HepG2 (cell line): ENCODE measurements at regions not wholly inside any gene's neighbourhood (a gene's known extent, or its start where the extent isn't known, plus 50 kb on each side); places are given as distances from the start of the nearest gene placed in this dataset.
A peak's percentile ranks its signal among the peaks of the same experiment; 100 is the strongest.

Experiments used
- AKAP8 ChIP-seq: sonication (generic); formaldehyde crosslinking; IDR thresholded peaks from 2 replicates; pipeline ENCODE4 v1.5.1; 2020; ENCODE audit warnings: mild to moderate bottlenecking, missing genetic modification reagents
- ARNT2 ChIP-seq: sonication (generic); formaldehyde crosslinking; IDR thresholded peaks from 2 replicates; pipeline ENCODE4 v1.8.0; 2022; ENCODE audit warnings: mild to moderate bottlenecking, low read depth, missing genetic modification reagents, moderate library complexity
- BRCA1 ChIP-seq: sonication (generic); formaldehyde crosslinking; IDR thresholded peaks from 2 replicates; pipeline ENCODE4 v1.4.0; 2020; ENCODE audit warnings: missing genetic modification reagents
- DNMT3B ChIP-seq: conservative IDR thresholded peaks from 2 replicates; pipeline ENCODE4 v1.6.1; 2016; ENCODE audit warnings: missing biosample characterization, control low read depth
- EP300 ChIP-seq, 3 experiments: sonication (generic) in 1 of 3; formaldehyde crosslinking in 1 of 3; IDR thresholded peaks; 2 replicates each; pipeline versions ENCODE4 v1.5.1 to v1.6.1; 2011 to 2020; ENCODE audit warnings: low read depth in 2 of 3, low read length in 2 of 3, borderline replicate concordance in 1 of 3, improper control_type of control experiment in 1 of 3, mild to moderate bottlenecking in 1 of 3, missing genetic modification reagents in 1 of 3, moderate library complexity in 1 of 3
- FOXO4 ChIP-seq: sonication (generic); formaldehyde crosslinking; conservative IDR thresholded peaks from 2 replicates; pipeline ENCODE4 v1.8.1; 2023; ENCODE audit warnings: missing genetic modification reagents
- HOXA7 ChIP-seq: sonication (generic); formaldehyde crosslinking; IDR thresholded peaks from 2 replicates; pipeline ENCODE4 v1.8.1; 2022; ENCODE audit warnings: mild to moderate bottlenecking, missing genetic modification reagents, moderate library complexity
- KAT8 ChIP-seq: IDR thresholded peaks from 2 replicates; pipeline ENCODE4 v1.6.1; 2016; ENCODE audit warnings: missing genetic modification reagents, missing compliant biosample characterization
- MTF1 ChIP-seq: sonication (generic); formaldehyde crosslinking; IDR thresholded peaks from 2 replicates; pipeline ENCODE4 v1.5.0; 2020; ENCODE audit warnings: missing genetic modification reagents
- NONO ChIP-seq, 2 experiments: fragments of 450-650 bp in 1 of 2; sonication (generic) in 1 of 2; formaldehyde crosslinking in 1 of 2; IDR thresholded peaks in 1 of 2; conservative IDR thresholded peaks in 1 of 2; 2 replicates each; pipeline versions ENCODE4 v1.6.1 to v1.8.0; 2017 to 2022; ENCODE audit warnings: mild to moderate bottlenecking in 1 of 2, missing genetic modification reagents in 1 of 2, moderate library complexity in 1 of 2
- PAF1 ChIP-seq: IDR thresholded peaks from 2 replicates; pipeline ENCODE4 v1.6.1; 2016; ENCODE audit warnings: missing genetic modification reagents, missing compliant biosample characterization
- PRMT3 ChIP-seq: sonication (generic); formaldehyde crosslinking; IDR thresholded peaks from 2 replicates; pipeline ENCODE4 v1.8.1; 2022; ENCODE audit warnings: low read depth, mild to moderate bottlenecking, moderate library complexity, missing genetic modification reagents, borderline replicate concordance
- SIX4 ChIP-seq: sonication (generic); formaldehyde crosslinking; IDR thresholded peaks from 2 replicates; pipeline ENCODE4 v1.4.0; 2020; ENCODE audit warnings: missing genetic modification reagents
- SKIL ChIP-seq: sonication (generic); formaldehyde crosslinking; IDR thresholded peaks from 2 replicates; pipeline ENCODE4 v1.8.0; 2022; ENCODE audit warnings: missing genetic modification reagents, mild to moderate bottlenecking, moderate library complexity, borderline replicate concordance
- SYNCRIP ChIP-seq: fragments of 200-400 bp; formaldehyde crosslinking; IDR thresholded peaks from 2 replicates; pipeline ENCODE4 v1.6.1; 2018; ENCODE audit warnings: mild to moderate bottlenecking, low read depth, low read length; ENCODE audit not compliant: insufficient read depth
- TBX2 ChIP-seq: sonication (generic); formaldehyde crosslinking; IDR thresholded peaks from 2 replicates; pipeline ENCODE4 v1.5.0; 2020; ENCODE audit warnings: missing genetic modification reagents, mild to moderate bottlenecking, borderline replicate concordance
- TEAD3 ChIP-seq: optimal IDR thresholded peaks from 2 replicates; pipeline ENCODE3; 2016; ENCODE audit warnings: borderline replicate concordance
- ZFP82 ChIP-seq: sonication (generic); formaldehyde crosslinking; IDR thresholded peaks from 2 replicates; pipeline ENCODE4 v1.5.1; 2020; ENCODE audit warnings: mild to moderate bottlenecking, missing genetic modification reagents, borderline replicate concordance
- ZNF33A ChIP-seq: sonication (generic); formaldehyde crosslinking; IDR thresholded peaks from 2 replicates; pipeline ENCODE4 v1.5.1; 2020; ENCODE audit warnings: missing genetic modification reagents, mild to moderate bottlenecking, moderate library complexity, borderline replicate concordance
- ZNF501 ChIP-seq: sonication (generic); formaldehyde crosslinking; IDR thresholded peaks from 2 replicates; pipeline ENCODE4 v1.5.1; 2020; ENCODE audit warnings: mild to moderate bottlenecking, moderate library complexity, missing genetic modification reagents
- ZNF556 ChIP-seq: sonication (generic); formaldehyde crosslinking; IDR thresholded peaks from 2 replicates; pipeline ENCODE4 v1.4.0; 2020; ENCODE audit warnings: mild to moderate bottlenecking, missing genetic modification reagents, borderline replicate concordance
- ZNF563 ChIP-seq: sonication (generic); formaldehyde crosslinking; IDR thresholded peaks from 2 replicates; pipeline ENCODE4 v1.8.0; 2022; ENCODE audit warnings: mild to moderate bottlenecking, moderate library complexity, missing genetic modification reagents
- ZNF589 ChIP-seq: sonication (generic); formaldehyde crosslinking; conservative IDR thresholded peaks from 2 replicates; pipeline ENCODE4 v1.8.0; 2022; ENCODE audit warnings: mild to moderate bottlenecking, moderate library complexity, missing genetic modification reagents
- ZNF652 ChIP-seq: IDR thresholded peaks from 2 replicates; pipeline ENCODE4 v1.6.1; 2016; ENCODE audit warnings: low read depth, borderline replicate concordance
- ZNF660 ChIP-seq: sonication (generic); formaldehyde crosslinking; IDR thresholded peaks from 2 replicates; pipeline ENCODE4 v1.5.1; 2020; ENCODE audit warnings: mild to moderate bottlenecking, low read depth, missing genetic modification reagents, borderline replicate concordance
- ZNF672 ChIP-seq: sonication (generic); formaldehyde crosslinking; IDR thresholded peaks from 2 replicates; pipeline ENCODE4 v1.8.1; 2022; ENCODE audit warnings: missing genetic modification reagents
- ZNF792 ChIP-seq: IDR thresholded peaks from 2 replicates; pipeline ENCODE4 v1.6.1; 2016
- ZNF841 ChIP-seq: sonication (generic); formaldehyde crosslinking; IDR thresholded peaks from 2 replicates; pipeline ENCODE4 v1.8.1; 2023; ENCODE audit warnings: missing genetic modification reagents, borderline replicate concordance

GRCh38 chr17:13321951-13322701, 279.6 kb downstream of the HS3ST3A1 start (continued):
- no peak for TF ChIP-seq ZNF563
- TF ChIP-seq ZNF672 (CRISPR knock-in tag), result no peak
- TF ChIP-seq PRMT3 (CRISPR knock-in tag), result no peak
- no peak for TF ChIP-seq ZNF556 (CRISPR knock-in tag)
- no peak for TF ChIP-seq BRCA1 (CRISPR knock-in tag)
- peak; percentile 60; the same call in 1 of the 2 replicates for TF ChIP-seq ZNF652 (CRISPR knock-in tag)
- TF ChIP-seq PAF1, result no peak
- TF ChIP-seq FOXO4 (CRISPR knock-in tag), result no peak
- peak; percentile 25; the same call in 1 of the 2 replicates for TF ChIP-seq SIX4
- peak in 1 of 2 experiments; percentile 92; a peak in 2 of 4 replicates for TF ChIP-seq EP300 (IDR thresholded peaks at IDR 0.05; ENCODE audit: low read depth in 2 of 2, low read length in 2 of 2)
- peak; percentile 81; the same call in 1 of the 2 replicates for TF ChIP-seq EP300 (CRISPR knock-in tag; IDR thresholded peaks at IDR 0.05; ENCODE audit: borderline replicate concordance)
- no peak for TF ChIP-seq MTF1 (CRISPR knock-in tag)
- TF ChIP-seq ZNF33A (CRISPR knock-in tag), result no peak
- no peak for TF ChIP-seq HOXA7
- peak; percentile 95 for TF ChIP-seq TBX2 (CRISPR knock-in tag)
- TF ChIP-seq ZNF501 (CRISPR knock-in tag), result no peak
- TF ChIP-seq NONO (IDR thresholded peaks at IDR 0.05), result no peak
- peak; percentile 49; the same call in 1 of the 2 replicates for TF ChIP-seq NONO (CRISPR knock-in tag; conservative IDR thresholded peaks at IDR 0.05)
- TF ChIP-seq ZNF660 (CRISPR knock-in tag), result no peak
- peak; percentile 88; the same call in 1 of the 2 replicates for TF ChIP-seq ZNF792 (CRISPR knock-in tag)
- peak; percentile 60 for TF ChIP-seq TEAD3 (CRISPR knock-in tag)
- TF ChIP-seq SKIL, result no peak
- TF ChIP-seq ZFP82 (CRISPR knock-in tag), result no peak
- TF ChIP-seq ZNF841 (CRISPR knock-in tag), result no peak
- no peak for TF ChIP-seq DNMT3B (CRISPR knock-in tag)
- no peak for TF ChIP-seq ZNF589 (CRISPR knock-in tag)
- TF ChIP-seq ARNT2 (CRISPR knock-in tag), result no peak
- TF ChIP-seq AKAP8 (CRISPR knock-in tag), result no peak
- TF ChIP-seq SYNCRIP, result no peak
- peak; percentile 27; the same call in 1 of the 2 replicates for TF ChIP-seq KAT8
